Upper lobe of left lung (tissue), 4 donors: ENCODE measurements at regions not wholly inside any gene's neighbourhood (a gene's known extent, or its start where the extent isn't known, plus 50 kb on each side); places are given as distances from the start of the nearest gene placed in this dataset.

Source experiments
- CTCF ChIP-seq, 6 experiments: fragments of 450-650 bp in 4 of 6; fragments of 200-600 bp in 2 of 6; sonication (generic) in 2 of 6; IDR thresholded peaks; one replicate each; pipeline ENCODE4 v1.5.1; 2016 to 2019; ENCODE audit warnings: antibody characterized with exemption in 6 of 6
- EP300 ChIP-seq, 4 donors: sonication (generic); formaldehyde crosslinking; IDR thresholded peaks; one replicate each; pipeline ENCODE4 v1.5.1; 2017; ENCODE audit warnings: antibody characterized with exemption in 4 of 4, control low read depth in 2 of 4
- POLR2A ChIP-seq, 4 donors: fragments of 450-650 bp; IDR thresholded peaks; one replicate each; pipeline ENCODE4 v1.5.1; 2016 to 2017; ENCODE audit warnings: antibody characterized with exemption in 4 of 4, mild to moderate bottlenecking in 2 of 4
- POLR2AphosphoS5 ChIP-seq, 2 donors: sonication (generic); formaldehyde crosslinking; IDR thresholded peaks; one replicate each; pipeline ENCODE4 v1.5.1; 2017; ENCODE audit warnings: antibody characterized with exemption in 2 of 2

DNA sequence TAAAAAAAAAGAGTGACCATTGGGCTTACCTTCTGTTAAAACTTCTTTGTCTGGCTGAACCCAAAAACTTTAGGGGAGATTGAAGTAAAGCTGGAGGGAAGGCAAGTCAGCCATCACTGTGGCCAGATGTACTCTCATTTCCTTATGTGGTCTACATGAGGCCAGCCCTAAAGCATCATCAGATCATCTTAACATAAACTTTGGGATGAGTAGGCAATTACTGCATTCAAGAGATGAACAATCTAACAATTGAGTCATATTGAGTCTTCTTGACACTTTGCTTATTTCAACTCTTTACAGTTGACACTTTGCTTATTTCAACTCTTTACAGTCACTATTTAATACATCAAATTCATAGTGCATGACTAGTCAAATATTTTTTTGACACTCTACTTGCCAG is 155.6 kb downstream of the QPCT start:
- TF ChIP-seq POLR2A (IDR thresholded peaks at IDR 0.05) (no peak), CTCF (IDR thresholded peaks at IDR 0.05) (no peak), POLR2AphosphoS5 (IDR thresholded peaks at IDR 0.05) (no peak), EP300 (IDR thresholded peaks at IDR 0.05) (no peak)
